Left lobe of liver (tissue), 2 donors: ENCODE measurements at regions not wholly inside any gene's neighbourhood (a gene's known extent, or its start where the extent isn't known, plus 50 kb on each side); places are given as distances from the start of the nearest gene placed in this dataset.
"Not testable (repeated sequence)": the region's sequence is repeated elsewhere in the genome, so short reads cannot be mapped to it uniquely, and the experiment has no call there.

ENCODE experiments used
- ATAC-seq: fragments of 200-7000 bp; cut with Tn5 transposase; one replicate; pipeline ENCODE4 v1.9.1; 2020; ENCODE audit warnings: mild to moderate bottlenecking, moderate library complexity
- DNase-seq: peaks from one replicate; pipeline ENCODE4 v3.0.0-alpha.2; 2020; ENCODE audit warnings: low spot score
- donor health status: DM: no; HTN: no; CAD: no; lungs with moderate emphysema.
- donor health status: DM: no; HTN: yes; CAD: no.

DNA sequence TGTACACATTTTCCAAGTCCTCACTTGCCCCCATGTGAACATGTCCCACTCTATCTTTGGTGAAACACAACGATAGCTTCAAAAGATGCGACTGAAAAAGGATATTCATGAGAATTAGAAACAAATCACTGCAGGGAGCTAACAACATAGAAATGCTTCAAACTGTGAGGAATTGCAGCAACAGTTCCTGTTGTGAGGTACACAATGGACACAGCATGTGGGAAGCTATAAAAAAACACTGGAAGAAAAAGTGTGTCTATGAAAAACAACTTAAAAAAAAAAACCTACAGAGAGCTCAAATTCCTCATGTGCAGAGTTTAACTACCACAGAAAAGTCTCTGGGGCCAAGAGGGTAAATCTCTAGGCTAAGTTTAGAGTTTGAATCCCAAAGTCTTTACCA, 51.6 kb upstream of the BLTP1 start:
- DNase-seq = no peak
- no peak for ATAC-seq

DNA sequence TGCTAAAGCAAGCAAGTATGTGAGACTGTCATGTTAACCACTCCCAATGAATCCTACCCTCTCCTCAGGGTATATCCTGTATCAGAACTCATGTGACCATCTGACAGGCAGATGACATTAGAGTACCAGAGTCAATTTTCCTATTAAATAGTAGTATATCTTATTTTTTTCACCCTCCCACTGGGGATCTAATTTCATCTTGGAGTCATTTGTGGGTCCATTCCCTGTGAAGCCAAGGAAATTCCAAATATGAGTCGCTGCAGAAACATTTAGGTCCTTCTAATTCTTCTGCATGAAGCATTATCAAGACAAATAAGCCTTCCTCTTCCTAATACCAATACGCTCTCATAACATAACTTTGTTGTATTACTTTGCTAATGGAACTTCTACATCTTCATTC, 52.2 kb upstream of the BLTP1 start:
- DNase-seq = no peak
- ATAC-seq = no peak

DNA sequence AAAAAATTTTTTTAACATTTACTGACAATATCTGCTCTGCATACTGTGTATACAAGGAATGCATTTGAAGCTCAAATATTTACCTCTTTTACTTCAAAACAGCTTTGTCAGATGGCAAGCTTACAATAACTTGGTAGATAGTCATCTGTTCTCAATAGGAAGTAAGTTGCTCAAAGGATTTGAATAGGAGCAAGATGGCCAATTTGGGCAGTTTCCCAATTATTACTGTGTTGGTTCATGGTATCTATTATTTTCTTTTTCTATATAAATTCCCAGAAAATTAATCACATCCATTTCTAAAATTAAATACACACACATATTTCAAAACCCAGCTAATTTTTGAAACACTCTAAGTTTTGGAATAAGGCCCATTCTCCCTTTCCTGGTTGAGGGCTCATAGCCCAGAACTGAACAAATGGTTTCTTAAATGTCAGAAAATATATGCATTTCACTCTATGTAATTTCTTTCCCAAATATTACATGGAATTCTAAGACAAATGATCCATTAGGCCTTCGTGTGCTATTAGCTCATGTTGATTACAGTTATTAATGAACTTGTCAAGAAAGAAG, 60.2 kb upstream of the BLTP1 start:
- DNase-seq = no peak
- ATAC-seq = no peak

DNA sequence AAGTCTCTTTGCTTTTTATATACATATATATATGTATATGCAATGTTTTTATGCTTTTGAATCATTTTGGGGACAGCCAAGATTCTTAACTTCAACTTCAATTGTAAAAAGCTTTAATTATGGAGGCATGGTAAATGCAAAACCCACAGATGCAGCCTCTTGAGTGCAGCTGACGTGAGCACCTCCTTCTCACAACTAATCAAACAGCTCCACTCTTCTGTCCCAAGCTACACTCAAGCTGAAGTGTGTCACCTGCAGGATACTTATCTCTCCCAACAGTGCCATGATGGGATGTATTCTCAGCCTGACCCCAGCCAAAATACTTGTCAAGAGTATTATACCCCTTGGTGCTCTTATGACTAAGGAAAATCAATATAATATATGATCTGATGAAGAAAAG, 60.7 kb upstream of the BLTP1 start:
- no peak for ATAC-seq
- DNase-seq = no peak

DNA sequence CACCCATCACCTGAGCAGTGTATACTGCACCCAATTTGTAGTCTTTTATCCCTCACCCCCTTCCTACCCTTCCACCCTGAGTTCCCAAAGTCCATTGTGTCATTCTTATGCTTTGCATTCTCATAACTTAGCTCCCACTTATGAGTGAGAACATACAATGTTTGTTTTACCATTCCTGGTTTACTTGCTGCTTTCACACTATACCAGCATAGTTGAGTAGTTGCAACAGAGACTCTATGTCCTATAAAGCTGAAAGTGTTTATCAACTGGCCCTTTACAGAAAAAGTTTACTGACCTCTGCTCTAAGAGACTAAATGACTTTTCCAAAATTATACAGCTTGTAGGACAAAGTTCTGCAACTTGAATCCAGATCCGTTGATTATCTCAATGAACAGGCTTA, 61.1 kb upstream of the BLTP1 start:
- DNase-seq (no peak), ATAC-seq (no peak)

DNA sequence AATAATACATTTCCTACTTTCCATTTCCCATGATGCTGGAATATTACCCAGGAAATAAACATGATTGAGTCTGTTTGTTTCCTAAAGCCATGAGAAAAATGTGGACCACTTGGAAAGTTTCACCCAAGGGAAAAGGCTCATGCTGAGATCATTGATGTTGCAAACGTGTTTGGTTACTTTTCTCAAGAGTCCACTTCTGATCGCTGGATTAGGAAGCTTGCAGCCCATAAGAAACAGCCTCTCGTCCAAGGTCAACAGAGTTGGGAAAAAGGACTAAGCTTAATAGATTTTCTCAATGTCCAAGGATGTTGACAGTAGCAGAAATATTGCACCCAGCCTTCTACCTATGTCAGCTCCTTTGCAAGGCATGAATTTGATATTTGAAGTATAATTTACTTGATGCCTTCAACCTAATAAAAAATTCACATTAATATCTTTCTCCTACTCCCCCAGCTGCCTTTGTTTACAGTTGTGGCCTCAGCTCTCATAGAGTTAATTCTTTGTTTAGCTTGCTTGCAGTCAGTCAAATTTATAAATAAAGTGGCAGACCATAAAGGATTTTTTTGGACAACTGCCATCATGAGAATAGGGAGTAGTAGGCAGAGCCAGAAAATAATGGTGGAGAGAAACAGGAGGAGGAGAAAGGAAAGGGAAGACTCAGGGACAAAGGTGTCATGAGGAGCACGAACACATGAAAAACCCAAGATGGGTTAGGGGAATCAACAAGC, 65.6 kb upstream of the BLTP1 start:
- no peak for ATAC-seq
- DNase-seq = no peak

DNA sequence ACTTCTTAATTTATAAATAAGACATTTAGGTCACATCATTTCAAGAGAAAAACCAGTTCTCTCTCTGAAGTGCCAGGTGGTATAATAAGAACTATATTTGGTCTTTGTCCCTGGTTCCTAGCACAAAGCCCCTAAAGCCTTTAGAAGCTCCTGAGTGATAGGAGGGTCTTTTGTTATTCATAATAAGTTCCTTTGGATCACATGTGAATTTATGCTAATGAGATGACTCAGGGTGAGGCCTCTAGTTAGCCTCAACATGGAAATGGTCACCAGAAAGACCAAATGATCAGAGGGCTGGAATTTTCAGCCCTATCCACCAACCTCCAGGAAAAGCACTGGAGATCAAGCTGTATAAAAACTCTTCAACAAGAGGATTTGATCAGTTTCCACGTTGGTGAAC, 68.1 kb upstream of the BLTP1 start:
- ATAC-seq (no peak), DNase-seq (no peak)

DNA sequence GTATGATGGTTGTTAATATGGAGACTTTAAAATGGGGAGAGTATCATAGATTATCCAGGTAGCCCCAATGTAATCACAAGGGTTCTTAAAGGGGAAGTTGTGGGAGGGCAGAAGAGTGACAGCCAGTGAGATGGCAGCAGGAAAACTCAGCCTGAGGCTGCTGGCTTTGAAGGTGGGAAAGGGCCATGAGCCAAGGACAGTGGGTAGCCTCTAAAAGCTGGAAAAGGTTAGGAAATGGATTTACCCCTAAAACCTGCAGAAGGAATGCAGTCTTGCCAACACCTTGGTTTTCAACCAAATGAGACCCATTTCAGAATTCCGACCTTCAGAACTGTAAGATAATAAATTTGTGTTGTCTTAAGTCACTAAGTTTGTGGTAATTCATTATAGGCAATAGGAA, 68.8 kb upstream of the BLTP1 start:
- DNase-seq (no peak), ATAC-seq (no peak)

DNA sequence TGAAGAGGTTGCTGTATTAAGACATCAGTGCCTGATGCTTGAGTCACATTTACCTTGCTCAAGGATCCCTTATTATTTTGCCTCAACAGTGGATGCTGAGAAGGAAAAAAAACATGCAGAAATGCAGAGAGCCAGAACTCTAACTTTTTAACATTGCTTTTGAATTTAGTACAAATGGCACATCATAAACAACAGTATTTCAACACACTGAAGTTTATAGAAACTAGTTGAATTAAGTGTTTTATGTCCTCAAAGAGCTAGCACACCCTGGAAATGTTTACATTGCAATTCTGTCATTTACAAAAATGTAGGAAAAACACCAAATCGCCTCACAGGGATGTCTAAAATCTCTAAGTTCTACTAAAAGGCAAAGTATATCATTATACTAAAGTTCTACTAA, 69.5 kb upstream of the BLTP1 start:
- no peak for ATAC-seq
- no peak for DNase-seq

DNA sequence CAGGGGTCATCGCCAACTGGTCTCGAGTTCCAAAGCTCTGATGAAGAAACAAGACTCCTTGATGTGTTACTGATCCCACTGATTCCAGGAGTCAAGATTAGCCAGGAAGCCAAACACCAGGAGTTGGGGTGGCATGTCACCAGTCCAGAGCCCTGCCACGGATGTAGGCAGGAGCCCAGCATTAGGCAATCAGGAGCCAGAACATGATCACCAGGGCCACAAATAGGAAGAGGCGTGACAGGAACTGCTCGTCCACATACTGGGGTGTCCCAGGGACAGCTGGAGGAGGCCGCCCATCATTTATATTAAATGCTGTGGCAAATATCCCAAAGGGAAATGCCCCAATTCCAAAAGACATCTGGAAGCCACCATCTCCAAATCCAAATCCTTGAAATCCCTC, 74.5 kb upstream of the BLTP1 start:
- not testable (repeated sequence) for ATAC-seq, DNase-seq

DNA sequence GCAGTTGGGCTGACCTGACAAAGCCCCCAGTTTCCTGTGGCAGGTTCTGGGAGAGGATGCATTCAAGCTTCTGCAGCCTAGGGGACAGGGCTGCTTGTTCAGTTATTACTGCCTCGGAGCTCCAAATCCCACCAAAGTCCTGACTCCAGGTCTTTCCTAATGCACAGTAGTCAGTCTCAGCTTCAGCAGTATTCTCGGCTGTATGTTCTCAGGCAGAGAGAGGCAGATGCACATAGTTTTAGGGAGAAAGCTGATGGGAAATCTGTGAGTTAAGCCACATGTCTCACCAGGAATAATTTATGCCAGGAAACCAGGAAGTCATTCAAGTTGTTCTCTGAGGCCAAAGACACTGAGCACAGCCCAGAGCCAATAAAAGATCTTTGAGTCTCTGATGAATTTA, 75.3 kb upstream of the BLTP1 start:
- DNase-seq, ATAC-seq: not testable (repeated sequence)

DNA sequence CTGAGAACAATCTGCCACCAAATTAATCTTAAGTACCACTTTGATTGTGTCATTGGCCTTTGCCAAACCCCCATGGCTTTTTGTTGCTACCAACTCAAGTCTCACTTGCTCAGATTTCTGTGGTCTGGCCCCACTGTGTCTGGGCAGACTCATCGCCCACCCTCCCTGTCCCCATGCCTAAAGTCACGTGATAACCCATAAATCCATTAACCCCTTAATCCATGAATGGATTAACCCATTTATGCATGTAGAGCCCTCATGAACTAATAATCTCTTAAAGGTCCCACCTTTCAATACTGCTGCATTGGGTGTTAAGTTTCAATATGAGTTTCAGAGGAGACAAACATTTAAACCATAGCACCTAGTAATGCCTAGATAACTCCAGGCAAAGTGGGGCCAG, 78.5 kb upstream of the BLTP1 start:
- ATAC-seq (no peak), DNase-seq (no peak)

DNA sequence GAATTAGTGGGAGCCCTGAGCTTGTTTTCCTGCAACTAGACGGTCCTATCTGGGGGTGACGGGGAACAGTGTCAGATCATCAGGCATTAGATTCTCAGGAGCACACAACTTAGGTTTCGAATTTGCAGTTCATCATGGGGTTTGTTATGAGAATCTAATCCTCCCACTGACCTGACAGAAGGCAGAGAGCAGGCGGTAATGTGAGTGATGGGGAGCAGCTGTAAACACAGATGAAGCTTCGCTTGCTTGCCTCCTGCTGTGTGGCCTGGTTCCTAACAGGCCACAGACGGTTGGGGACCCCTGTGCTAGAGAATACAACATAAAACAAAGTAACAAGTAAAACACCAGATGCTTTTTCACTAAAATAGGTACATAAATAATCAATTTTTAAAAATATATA, 86.2 kb upstream of the BLTP1 start:
- no peak for DNase-seq

DNA sequence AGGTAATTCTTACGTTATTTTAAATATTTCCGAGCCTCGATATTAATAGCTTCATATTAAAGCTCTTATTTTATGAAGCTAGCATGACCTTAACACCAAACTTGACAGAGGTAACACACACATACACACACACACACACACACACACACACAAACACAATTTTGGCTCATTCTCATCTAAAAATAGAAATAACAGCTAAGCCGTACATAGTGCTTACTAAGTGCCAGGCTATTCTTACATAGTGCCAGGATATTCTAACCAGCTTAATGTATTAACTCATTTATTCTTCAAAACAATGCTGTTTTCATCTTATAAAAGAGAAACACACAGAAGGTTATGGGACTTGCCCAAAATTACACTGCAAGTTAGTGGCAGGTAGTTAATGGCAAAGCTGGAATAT, 87.0 kb upstream of the BLTP1 start:
- ATAC-seq = no peak

More for the DNA sequence above, 86.2 kb upstream of the BLTP1 start:
- no peak for ATAC-seq

DNA sequence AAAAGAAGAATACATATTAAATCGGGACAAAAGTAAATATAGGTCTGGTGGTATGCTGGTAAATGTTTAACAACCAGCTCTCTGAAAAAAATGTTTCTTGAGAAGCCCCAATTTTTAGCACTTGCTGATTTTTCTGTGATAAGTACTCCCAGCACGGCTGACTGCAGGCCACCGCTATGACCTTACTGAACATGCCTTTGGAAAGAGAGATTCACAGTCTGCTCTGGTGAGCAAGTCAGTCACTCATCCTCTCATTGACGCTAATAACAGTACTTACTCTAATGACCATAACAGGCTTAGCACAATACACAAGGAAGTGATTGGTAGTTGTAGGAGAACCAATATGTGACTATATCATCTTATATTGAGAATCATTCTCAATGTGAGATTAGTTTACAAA, 98.9 kb upstream of the BLTP1 start:
- DNase-seq = no peak
- no peak for ATAC-seq

More for the DNA sequence above, 87.0 kb upstream of the BLTP1 start:
- no peak for DNase-seq

DNA sequence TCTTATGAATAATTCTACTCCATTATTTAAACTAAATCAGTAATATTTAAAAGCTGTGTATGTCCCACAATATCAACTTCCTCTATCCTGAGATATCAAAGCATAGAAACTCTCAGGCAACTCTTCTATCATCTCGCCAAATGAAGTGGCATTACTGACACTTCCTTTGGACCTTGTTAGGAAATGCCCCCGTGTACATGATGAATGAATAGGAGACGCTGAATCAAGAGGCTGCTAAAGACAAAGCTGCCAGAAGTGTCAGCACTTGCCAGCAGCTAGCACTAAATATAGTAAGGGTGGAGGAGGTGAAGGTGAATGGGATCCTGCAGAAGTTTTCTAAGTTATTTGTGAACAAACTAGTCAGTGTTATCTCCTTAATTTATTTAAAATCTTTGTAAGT, 99.5 kb upstream of the BLTP1 start:
- ATAC-seq (no peak), DNase-seq (no peak)

DNA sequence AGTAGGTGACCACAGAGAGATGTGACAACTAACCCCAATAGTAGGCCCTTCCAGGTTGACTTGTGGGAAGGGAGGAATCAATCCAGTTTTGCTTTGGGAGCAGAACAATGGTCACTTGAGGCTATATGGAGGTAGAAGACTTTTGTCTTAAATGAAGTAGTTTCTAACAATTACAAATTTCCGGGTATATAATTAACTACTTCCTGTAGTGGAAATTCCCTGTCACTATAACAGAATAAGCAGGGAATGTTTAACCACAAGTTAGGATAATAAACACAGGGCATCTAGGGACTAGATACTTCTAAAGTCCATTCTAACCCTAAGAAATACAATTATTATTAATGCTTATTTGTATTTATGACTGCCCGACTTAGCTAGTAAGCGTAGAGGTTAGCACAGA, 99.0 kb upstream of the TRPC3 start:
- ATAC-seq (no peak), DNase-seq (no peak)

DNA sequence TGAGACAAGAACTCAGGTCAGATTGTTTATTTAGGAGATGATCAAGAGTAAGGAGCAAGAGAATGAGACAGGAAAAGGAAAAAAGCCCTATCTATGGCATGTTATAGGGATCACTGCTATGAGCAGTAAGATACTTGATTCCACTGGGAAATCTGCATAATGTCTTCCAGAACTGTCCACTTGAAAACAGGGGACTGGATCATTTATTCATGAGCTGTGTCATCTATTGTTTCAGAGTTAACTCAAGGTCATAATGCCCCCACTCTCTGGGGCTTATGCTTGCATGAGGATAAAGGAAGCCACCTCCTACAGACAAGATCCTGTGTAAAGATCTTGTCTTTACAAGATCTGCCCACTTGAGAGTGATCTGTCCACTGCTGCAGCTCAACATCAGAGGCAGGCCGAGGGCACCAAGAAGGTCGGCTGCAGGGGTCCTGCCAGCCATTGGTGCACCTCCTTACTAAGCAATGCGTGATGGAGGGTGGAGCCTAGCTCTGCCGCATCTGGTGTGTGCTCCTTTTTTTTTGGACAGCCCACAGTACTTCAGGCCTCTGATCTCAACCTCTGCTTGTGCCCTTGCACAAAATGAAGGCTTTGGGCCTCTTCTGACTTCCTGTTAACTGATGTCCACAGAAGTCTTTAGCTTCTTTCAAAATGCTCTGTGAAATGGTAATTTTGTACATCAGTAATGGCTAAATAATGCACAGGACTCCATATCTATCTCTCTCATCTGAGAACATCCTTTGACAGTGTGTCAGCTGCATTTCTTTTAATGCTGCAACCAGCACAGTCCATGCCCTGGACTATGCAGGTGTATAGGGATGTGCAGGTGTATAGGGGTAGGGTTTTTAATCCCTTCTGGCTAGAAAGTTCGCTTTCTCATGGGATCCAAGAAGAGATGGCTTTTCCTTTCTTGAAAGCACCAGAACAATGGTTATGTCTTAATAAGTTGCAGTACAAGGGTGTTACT, 95.9 kb upstream of the TRPC3 start:
- DNase-seq (no peak), ATAC-seq (no peak)

DNA sequence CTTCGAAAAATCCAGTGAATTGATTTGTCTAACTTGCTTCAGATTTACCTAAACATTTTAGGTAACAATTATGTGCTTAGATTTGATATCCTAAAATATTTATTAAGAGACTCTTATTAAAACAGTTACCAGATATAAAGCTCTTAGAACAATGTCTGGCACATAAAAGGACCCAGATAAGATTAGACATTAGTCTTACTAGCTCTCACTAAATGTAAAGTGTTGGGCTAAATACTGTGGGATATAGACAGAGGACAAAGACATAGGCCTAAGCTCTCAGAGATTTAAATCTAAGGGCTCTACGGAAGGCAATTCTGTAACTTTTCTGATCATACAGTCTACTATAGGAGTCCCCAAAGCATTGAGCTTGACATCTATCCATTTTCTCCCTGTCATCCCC, 94.4 kb upstream of the TRPC3 start:
- no peak for ATAC-seq
- DNase-seq = no peak

DNA sequence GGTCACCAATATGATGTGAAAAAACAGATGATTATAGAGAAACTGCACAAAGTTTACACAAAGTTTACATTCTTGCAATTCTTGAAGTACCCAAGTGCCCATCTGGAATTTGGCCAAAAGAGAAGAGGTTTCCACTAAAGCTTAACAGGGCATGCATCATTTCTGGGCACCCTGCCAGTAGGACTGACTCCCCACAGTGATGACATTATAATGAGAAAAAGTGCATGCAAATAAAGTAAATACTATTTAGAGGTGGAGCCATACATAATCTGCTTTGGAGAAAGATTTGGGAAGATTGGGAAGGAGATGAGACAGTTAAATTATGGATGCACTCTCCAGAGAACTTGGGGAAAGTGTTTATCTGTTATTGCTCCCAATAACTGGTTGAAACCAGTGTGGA, 93.7 kb upstream of the TRPC3 start:
- no peak for DNase-seq
- no peak for ATAC-seq

DNA sequence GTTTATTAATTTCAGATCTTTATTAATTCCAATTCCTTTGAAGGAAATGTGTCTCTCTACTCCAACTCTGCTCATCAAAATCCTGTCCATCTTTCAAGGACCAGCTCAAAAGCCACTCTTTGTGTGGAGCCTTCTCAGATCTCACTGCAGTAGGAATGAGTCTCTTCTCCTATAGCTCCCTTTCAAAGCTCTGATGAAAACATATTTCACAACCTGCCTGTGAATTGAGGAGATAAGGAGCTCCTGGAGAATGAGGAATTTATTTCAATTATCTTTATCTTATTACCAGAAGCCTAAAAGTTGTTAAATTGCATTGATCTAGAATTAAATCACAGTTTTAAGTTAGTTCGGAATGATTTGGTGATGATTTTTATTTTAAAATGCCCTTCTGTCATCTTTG, 92.6 kb upstream of the TRPC3 start:
- DNase-seq (no peak), ATAC-seq (no peak)

DNA sequence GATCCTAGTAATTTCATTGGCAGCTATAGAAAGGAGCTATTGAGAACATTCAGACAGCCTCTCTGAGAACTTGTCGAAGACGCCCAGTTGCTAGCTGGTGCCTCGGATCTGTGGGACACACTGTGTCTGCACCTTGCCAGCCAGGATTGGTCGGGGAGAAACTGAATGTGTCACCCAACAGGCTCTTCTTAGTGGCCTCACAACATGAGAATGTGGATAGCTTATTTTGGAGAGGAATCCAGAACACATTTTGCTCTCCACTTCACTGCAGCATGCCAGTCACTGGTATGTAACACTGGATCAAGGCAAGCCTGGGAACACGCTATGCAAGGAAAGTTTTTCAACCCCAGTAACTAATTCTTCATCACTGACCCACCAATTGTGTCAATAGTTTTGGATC, 89.5 kb upstream of the TRPC3 start:
- no peak for DNase-seq
- no peak for ATAC-seq
